ENCODE measurements at regions not wholly inside any gene's neighbourhood (a gene's known extent, or its start where the extent isn't known, plus 50 kb on each side); places are given as distances from the start of the nearest gene placed in this dataset.

DNA sequence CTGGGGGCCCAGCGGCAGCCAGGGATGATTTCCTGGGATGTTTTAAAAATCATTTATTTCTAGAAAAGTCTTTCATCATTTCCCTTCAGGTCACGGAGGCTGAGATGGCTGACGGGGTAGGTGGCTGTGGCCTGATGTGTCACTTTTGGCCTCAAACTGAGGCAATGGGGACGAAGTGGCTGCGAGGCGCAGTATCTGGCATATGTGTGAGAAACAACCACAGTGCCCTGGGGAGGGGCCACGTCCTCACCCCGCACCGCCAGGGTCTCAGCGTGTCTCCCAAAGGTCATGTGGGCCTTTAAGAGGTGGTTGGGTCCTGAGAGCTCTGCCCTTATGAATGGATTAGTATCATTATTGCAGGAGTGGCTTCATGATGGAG lies 120.0 kb downstream of the CEBPB start:
- TF ChIP-seq, protein P1, sequence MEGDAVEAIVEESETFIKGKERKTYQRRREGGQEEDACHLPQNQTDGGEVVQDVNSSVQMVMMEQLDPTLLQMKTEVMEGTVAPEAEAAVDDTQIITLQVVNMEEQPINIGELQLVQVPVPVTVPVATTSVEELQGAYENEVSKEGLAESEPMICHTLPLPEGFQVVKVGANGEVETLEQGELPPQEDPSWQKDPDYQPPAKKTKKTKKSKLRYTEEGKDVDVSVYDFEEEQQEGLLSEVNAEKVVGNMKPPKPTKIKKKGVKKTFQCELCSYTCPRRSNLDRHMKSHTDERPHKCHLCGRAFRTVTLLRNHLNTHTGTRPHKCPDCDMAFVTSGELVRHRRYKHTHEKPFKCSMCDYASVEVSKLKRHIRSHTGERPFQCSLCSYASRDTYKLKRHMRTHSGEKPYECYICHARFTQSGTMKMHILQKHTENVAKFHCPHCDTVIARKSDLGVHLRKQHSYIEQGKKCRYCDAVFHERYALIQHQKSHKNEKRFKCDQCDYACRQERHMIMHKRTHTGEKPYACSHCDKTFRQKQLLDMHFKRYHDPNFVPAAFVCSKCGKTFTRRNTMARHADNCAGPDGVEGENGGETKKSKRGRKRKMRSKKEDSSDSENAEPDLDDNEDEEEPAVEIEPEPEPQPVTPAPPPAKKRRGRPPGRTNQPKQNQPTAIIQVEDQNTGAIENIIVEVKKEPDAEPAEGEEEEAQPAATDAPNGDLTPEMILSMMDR (IDR thresholded peaks at IDR 0.05) = no peak
- TF ChIP-seq POLR2A (IDR thresholded peaks at IDR 0.05) = no peak

Data from right lobe of liver (tissue), 4 donors.